MM.1S (cell line): ENCODE measurements at regions not wholly inside any gene's neighbourhood (a gene's known extent, or its start where the extent isn't known, plus 50 kb on each side); places are given as distances from the start of the nearest gene placed in this dataset.

ENCODE experiments used
- DNase-seq: peaks from one replicate; pipeline ENCODE4 v3.0.0-alpha.2; 2015
- H2AFZ ChIP-seq: fragments of 300-600 bp; sonication (generic); 2 replicates; pipeline ENCODE4 v1.6.0; 2016; ENCODE audit warnings: antibody characterized with exemption, low read length
- H3F3A ChIP-seq: fragments of 300-600 bp; sonication (generic); 2 replicates; pipeline ENCODE4 v1.6.1; 2016; ENCODE audit warnings: mild to moderate bottlenecking, antibody characterized with exemption, low read length, moderate library complexity, mixed read lengths; ENCODE audit not compliant: insufficient read depth
- H3K27ac ChIP-seq: fragments of 300-600 bp; sonication (generic); 2 replicates; pipeline ENCODE4 v1.5.1; 2016; ENCODE audit warnings: mild to moderate bottlenecking, low read length
- H3K27me3 ChIP-seq: fragments of 300-600 bp; sonication (generic); replicated peaks from 2 replicates; pipeline ENCODE4 v1.6.0; 2016; ENCODE audit warnings: low read length; ENCODE audit not compliant: insufficient read depth
- H3K36me3 ChIP-seq: fragments of 300-600 bp; sonication (generic); replicated peaks from 2 replicates; pipeline ENCODE4 v1.6.1; 2016; ENCODE audit warnings: mild to moderate bottlenecking, low read length, mixed read lengths; ENCODE audit not compliant: insufficient read depth
- H3K4me1 ChIP-seq: fragments of 300-600 bp; sonication (generic); 2 replicates; pipeline ENCODE4 v1.6.1; 2016; ENCODE audit warnings: low read length, mixed read lengths
- H3K4me2 ChIP-seq: fragments of 300-600 bp; sonication (generic); 2 replicates; pipeline ENCODE4 v1.6.0; 2016; ENCODE audit warnings: low read depth, low read length
- H3K4me3 ChIP-seq: fragments of 300-600 bp; sonication (generic); 2 replicates; pipeline ENCODE4 v1.5.1; 2016; ENCODE audit warnings: low read length, mixed read lengths
- H3K79me2 ChIP-seq: fragments of 300-600 bp; sonication (generic); 2 replicates; pipeline ENCODE4 v1.6.1; 2016; ENCODE audit warnings: mixed run types, low read length, mixed read lengths
- H3K9ac ChIP-seq: fragments of 300-600 bp; sonication (generic); 2 replicates; pipeline ENCODE4 v1.6.1; 2016; ENCODE audit warnings: low read length, mixed read lengths
- H3K9me2 ChIP-seq: fragments of 300-600 bp; sonication (generic); replicated peaks from 2 replicates; pipeline ENCODE4 v1.6.1; 2016; ENCODE audit warnings: mild to moderate bottlenecking, low read length, mixed read lengths; ENCODE audit not compliant: insufficient read depth
- H3K9me3 ChIP-seq: fragments of 300-600 bp; sonication (generic); replicated peaks from 2 replicates; pipeline ENCODE4 v1.6.1; 2016; ENCODE audit warnings: mild to moderate bottlenecking, low read length, mixed read lengths; ENCODE audit not compliant: insufficient read depth
- H4K20me1 ChIP-seq: fragments of 300-600 bp; sonication (generic); 2 replicates; pipeline ENCODE4 v1.6.1; 2016; ENCODE audit warnings: mild to moderate bottlenecking, low read length, moderate library complexity, mixed read lengths; ENCODE audit not compliant: insufficient read depth
- CTCF ChIP-seq: fragments of 300-600 bp; sonication (generic); IDR thresholded peaks from 2 replicates; pipeline ENCODE4 v1.5.1; 2016; ENCODE audit warnings: antibody characterized with exemption, low read length, mixed read lengths
- EZH2 ChIP-seq: fragments of 300-600 bp; sonication (generic); optimal IDR thresholded peaks from 2 replicates; pipeline ENCODE3; 2017; ENCODE audit warnings: low read depth, mild to moderate bottlenecking, antibody characterized with exemption, low read length, mixed read lengths
- EZH2phosphoT487 ChIP-seq: fragments of 300-600 bp; sonication (generic); IDR thresholded peaks from 2 replicates; pipeline ENCODE4 v1.6.1; 2018; ENCODE audit warnings: antibody characterized with exemption, low read length

- Histone ChIP-seq H3K4me1 (no peaks in the 10 kb centered on the region), H3K4me3 (no peak overlapping the region), H3K27ac (no peak overlapping the region), H3K36me3 (no peaks in the 10 kb centered on the region), H3K4me2 (no peak overlapping the region), H3K79me2 (no peaks in the 10 kb centered on the region), H3K9me2 (no peaks in the 10 kb centered on the region), H3K27me3 (no peaks in the 10 kb centered on the region), H3K9ac (no peak overlapping the region), H2AFZ (no peak overlapping the region), H3K9me3 (no peaks in the 10 kb centered on the region), H3F3A (no peaks in the 10 kb centered on the region), H4K20me1 (no peaks in the 10 kb centered on the region)
- TF ChIP-seq EZH2phosphoT487 (no peak), EZH2 (no peak), CTCF (no peak)
- DNase-seq: no peak
Measured at GRCh38 chr9:25571491-25571890, 106.8 kb downstream of the TUSC1 start.

GRCh38 chr9:25570802-25571201, 107.4 kb downstream of the TUSC1 start:
- DNase-seq: no peak
- Histone ChIP-seq H3F3A (no peaks in the 10 kb centered on the region), H3K27ac (no peak overlapping the region), H3K4me3 (no peak overlapping the region), H3K4me1 (no peaks in the 10 kb centered on the region), H3K9ac (no peak overlapping the region), H3K9me3 (no peaks in the 10 kb centered on the region), H4K20me1 (no peaks in the 10 kb centered on the region), H3K79me2 (no peaks in the 10 kb centered on the region), H3K9me2 (no peaks in the 10 kb centered on the region), H2AFZ (no peak overlapping the region), H3K4me2 (no peak overlapping the region), H3K27me3 (no peaks in the 10 kb centered on the region), H3K36me3 (no peaks in the 10 kb centered on the region)
- TF ChIP-seq CTCF (no peak), EZH2phosphoT487 (no peak), EZH2 (no peak)

GRCh38 chr9:25562101-25562500, 116.1 kb downstream of the TUSC1 start:
- no peak overlapping the region for H2AFZ ChIP-seq
- no peak overlapping the region for H3K9ac ChIP-seq
- no peaks in the 10 kb centered on the region for H3K36me3 ChIP-seq
- no peak overlapping the region for H3K4me2 ChIP-seq
- no peaks in the 10 kb centered on the region for H3K27me3 ChIP-seq
- no peak overlapping the region for H3K4me3 ChIP-seq
- H3K9me2 ChIP-seq: no peaks in the 10 kb centered on the region
- H3K9me3 ChIP-seq: no peaks in the 10 kb centered on the region
- no peak for TF ChIP-seq EZH2
- no peaks in the 10 kb centered on the region for H4K20me1 ChIP-seq
- no peaks in the 10 kb centered on the region for H3K4me1 ChIP-seq
- no peak for DNase-seq
- no peak overlapping the region for H3K27ac ChIP-seq
- H3F3A ChIP-seq: no peaks in the 10 kb centered on the region
- H3K79me2 ChIP-seq: no peaks in the 10 kb centered on the region

GRCh38 chr9:25557645-25558300, 120.5 kb downstream of the TUSC1 start:
- Histone ChIP-seq H3K79me2 (no peaks in the 10 kb centered on the region), H3K36me3 (no peaks in the 10 kb centered on the region), H3K9me3 (no peaks in the 10 kb centered on the region), H3K9me2 (no peaks in the 10 kb centered on the region), H4K20me1 (no peaks in the 10 kb centered on the region), H3K27me3 (no peaks in the 10 kb centered on the region), H3F3A (no peaks in the 10 kb centered on the region), H3K4me2 (no peak overlapping the region), H2AFZ (no peak overlapping the region), H3K9ac (no peak overlapping the region), H3K27ac (no peak overlapping the region), H3K4me1 (no peaks in the 10 kb centered on the region), H3K4me3 (no peak overlapping the region)
- no peak for DNase-seq
- TF ChIP-seq CTCF (no peak), EZH2phosphoT487 (no peak), EZH2 (no peak)
